ENCODE measurements at regions not wholly inside any gene's neighbourhood (a gene's known extent, or its start where the extent isn't known, plus 50 kb on each side); places are given as distances from the start of the nearest gene placed in this dataset.

DNA sequence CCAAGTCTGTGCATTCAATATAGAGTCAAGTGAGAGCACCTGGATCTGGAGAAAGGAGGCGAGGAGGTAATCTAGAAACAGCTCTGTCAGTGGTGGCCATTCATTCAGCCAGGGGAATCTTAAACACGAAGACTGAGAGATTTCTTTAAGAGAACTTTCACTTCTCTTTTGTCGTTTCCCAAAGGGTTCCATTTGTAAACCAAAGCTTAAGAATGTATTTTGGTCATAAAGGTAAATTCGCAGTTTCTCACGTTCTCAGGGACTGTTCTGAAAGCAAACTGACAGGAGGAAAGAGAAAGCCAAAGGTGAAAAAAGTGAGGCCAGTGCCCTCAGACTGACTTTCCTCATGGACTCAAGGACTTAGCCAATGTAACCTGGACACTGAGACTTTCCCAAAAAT is 513.5 kb downstream of the CMPK2 start:
- Histone ChIP-seq H3K27me3 (ENCODE audit: control insufficient read depth, insufficient read depth, low read length) (no peaks in the 10 kb centered on the region), H3K9ac (ENCODE audit: low read length) (no peak overlapping the region), H3K27ac (ENCODE audit: low read depth, low read length) (no peak overlapping the region), H3K9me3 (ENCODE audit: control insufficient read depth, insufficient read depth, low read depth, low read length) (no peaks in the 10 kb centered on the region), H3K4me1 (ENCODE audit: control insufficient read depth, insufficient read depth, low read length) (no peaks in the 10 kb centered on the region), H3K4me3 (ENCODE audit: low read depth, low read length) (no peak overlapping the region), H3K36me3 (ENCODE audit: control insufficient read depth, insufficient read depth, low read length) (no peaks in the 10 kb centered on the region)

DNA sequence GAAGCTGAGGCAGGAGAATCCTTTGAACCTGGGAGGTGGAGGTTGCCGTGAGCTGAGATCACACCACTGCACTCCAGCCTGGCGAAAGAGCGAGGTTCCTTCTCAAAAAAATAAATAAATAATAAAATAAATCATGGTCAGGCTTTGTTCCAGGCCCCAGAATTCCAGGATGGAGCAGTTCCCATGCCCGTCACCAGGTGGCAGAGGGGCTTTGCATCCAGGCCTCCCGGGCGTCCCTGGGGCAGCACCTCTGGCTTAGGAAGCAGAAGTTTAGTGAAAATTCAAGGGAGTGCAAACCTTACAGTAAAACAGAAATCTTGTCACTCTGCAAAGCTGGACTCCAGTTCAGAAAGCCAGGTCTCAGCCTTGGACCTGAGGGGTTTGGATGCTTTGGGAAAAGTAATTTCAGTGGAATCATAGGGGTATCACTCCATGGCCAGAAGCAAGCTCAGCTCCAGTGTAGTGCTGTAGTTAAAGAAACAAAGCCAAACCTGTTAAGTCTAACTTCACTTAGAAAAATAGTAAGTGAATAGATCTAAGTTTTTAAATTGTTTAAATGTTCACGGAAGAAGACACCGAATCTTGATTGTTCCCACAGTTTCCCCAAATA is 512.7 kb downstream of the CMPK2 start:
- Histone ChIP-seq H3K4me3 (ENCODE audit: low read depth, low read length) (no peak overlapping the region), H3K9me3 (ENCODE audit: control insufficient read depth, insufficient read depth, low read depth, low read length) (no peaks in the 10 kb centered on the region), H3K36me3 (ENCODE audit: control insufficient read depth, insufficient read depth, low read length) (no peaks in the 10 kb centered on the region), H3K27ac (ENCODE audit: low read depth, low read length) (no peak overlapping the region), H3K4me1 (ENCODE audit: control insufficient read depth, insufficient read depth, low read length) (no peaks in the 10 kb centered on the region), H3K27me3 (ENCODE audit: control insufficient read depth, insufficient read depth, low read length) (no peaks in the 10 kb centered on the region), H3K9ac (ENCODE audit: low read length) (no peak overlapping the region)

DNA sequence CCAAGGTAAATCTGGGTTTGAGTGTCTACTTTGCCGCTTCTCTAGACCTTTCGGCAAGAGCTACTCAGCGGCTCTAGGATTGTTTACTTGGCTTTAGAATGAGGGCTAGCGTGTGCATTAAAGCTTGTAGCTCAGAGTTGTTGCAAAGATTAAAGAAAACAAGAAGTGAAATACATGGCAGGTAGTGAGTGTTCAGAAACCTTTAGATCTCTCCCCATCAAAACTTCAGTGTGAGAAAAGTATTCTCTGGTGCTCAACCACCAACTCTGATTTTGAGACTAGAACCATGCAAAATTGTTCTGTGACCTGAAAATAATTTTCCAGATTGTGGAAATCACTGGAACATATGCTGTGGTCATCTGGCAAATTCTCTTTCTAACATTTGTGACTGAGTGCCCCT is 512.0 kb downstream of the CMPK2 start:
- Histone ChIP-seq H3K27me3 (ENCODE audit: control insufficient read depth, insufficient read depth, low read length) (no peaks in the 10 kb centered on the region), H3K36me3 (ENCODE audit: control insufficient read depth, insufficient read depth, low read length) (no peaks in the 10 kb centered on the region), H3K27ac (ENCODE audit: low read depth, low read length) (no peak overlapping the region), H3K4me1 (ENCODE audit: control insufficient read depth, insufficient read depth, low read length) (no peaks in the 10 kb centered on the region), H3K9me3 (ENCODE audit: control insufficient read depth, insufficient read depth, low read depth, low read length) (no peaks in the 10 kb centered on the region), H3K4me3 (ENCODE audit: low read depth, low read length) (no peak overlapping the region), H3K9ac (ENCODE audit: low read length) (no peak overlapping the region)

DNA sequence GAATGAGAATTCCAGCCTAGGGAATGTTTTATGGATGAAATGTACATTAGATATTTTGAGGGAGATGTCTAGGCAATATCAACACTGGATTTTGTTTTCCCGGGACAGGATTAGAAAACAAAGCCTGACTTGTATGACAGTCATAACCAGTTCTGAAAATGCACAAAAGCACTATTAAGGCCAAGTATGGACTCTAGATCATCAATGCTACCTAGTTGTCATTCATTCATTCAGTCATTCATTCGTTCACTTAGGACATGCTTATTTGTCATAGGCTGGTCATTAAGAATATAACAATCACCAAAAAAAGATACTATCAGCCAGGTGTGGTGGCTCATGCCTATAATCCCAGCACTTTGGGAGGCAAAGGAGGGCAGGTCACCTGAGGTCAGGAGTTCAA is 511.2 kb downstream of the CMPK2 start:
- Histone ChIP-seq H3K27ac (ENCODE audit: low read depth, low read length) (no peak overlapping the region), H3K4me3 (ENCODE audit: low read depth, low read length) (no peak overlapping the region), H3K27me3 (ENCODE audit: control insufficient read depth, insufficient read depth, low read length) (no peaks in the 10 kb centered on the region), H3K36me3 (ENCODE audit: control insufficient read depth, insufficient read depth, low read length) (no peaks in the 10 kb centered on the region), H3K4me1 (ENCODE audit: control insufficient read depth, insufficient read depth, low read length) (no peaks in the 10 kb centered on the region), H3K9me3 (ENCODE audit: control insufficient read depth, insufficient read depth, low read depth, low read length) (no peaks in the 10 kb centered on the region), H3K9ac (ENCODE audit: low read length) (no peak overlapping the region)

DNA sequence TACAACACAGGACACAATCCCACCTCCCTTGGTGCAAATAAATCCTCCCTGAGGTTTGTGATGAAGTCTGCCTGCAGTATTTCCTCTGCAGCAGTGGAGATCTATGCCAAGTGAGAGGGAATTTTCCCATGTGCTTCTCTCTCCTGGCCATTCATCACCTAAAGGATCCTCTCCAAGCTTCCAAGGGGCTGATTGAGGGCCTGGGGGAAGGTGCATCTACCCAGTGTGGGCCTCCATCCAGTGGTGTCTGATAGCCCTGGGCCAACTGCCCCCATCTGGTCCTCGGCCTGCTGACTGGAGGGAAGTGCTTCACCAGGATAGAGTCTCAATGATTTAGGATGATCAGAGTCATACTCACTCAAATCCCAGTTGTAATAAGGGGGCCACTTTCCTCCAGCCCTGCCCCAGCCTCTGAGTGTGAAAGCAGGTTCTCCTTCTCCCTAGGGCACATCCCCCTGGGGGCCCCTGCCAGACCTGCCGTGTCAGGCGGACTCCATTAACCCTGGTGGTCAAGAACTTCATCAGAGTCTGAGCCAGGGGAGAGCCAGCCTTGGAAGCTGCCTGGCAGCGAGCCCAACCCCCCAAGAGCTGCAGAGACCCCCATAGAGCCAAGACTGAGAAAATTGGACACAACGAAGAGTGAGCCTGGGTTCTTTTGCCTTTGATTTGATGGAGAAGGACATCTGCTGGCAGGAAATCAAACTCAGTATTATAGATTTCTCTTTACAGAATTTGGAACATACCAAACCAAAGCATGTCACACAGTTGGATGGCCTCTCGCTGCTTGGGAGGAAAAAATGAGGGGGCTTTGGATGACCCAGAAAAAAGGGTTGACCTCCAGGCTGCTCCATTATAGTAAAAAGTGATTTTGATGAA is 509.6 kb downstream of the CMPK2 start:
- H3K4me3 ChIP-seq (ENCODE audit: low read depth, low read length), result no peak overlapping the region
- H3K36me3 ChIP-seq (ENCODE audit: control insufficient read depth, insufficient read depth, low read length), result no peaks in the 10 kb centered on the region
- H3K27ac ChIP-seq (ENCODE audit: low read depth, low read length), result no peak overlapping the region
- H3K27me3 ChIP-seq (ENCODE audit: control insufficient read depth, insufficient read depth, low read length), result no peaks in the 10 kb centered on the region
- H3K9ac ChIP-seq (ENCODE audit: low read length), result no peak overlapping the region
- H3K9me3 ChIP-seq (ENCODE audit: control insufficient read depth, insufficient read depth, low read depth, low read length), result no peaks in the 10 kb centered on the region
- H3K4me1 ChIP-seq (ENCODE audit: control insufficient read depth, insufficient read depth, low read length), result no peaks in the 10 kb centered on the region

DNA sequence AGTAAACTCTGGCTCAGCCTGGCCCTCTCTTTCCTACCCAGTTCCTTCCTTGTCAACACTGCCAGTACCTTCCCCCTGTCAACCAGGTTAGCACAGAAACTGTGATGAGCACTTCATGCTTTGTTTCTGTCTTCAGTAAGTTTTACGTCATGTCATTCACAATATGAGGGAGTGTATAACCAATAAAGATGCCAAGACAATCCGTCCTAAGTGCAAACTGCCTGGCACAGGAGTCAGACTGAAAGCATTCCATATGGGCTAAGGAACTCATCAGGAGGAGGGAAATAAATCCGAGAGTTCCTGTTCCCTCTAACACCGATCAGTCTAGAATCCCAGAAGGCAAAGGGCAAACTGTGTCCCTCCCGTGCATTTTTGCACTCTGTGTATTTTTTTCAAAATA is 507.2 kb downstream of the CMPK2 start:
- Histone ChIP-seq H3K27ac (ENCODE audit: low read depth, low read length) (no peak overlapping the region), H3K36me3 (ENCODE audit: control insufficient read depth, insufficient read depth, low read length) (no peaks in the 10 kb centered on the region), H3K4me3 (ENCODE audit: low read depth, low read length) (no peak overlapping the region), H3K27me3 (ENCODE audit: control insufficient read depth, insufficient read depth, low read length) (no peaks in the 10 kb centered on the region), H3K9ac (ENCODE audit: low read length) (no peak overlapping the region), H3K4me1 (ENCODE audit: control insufficient read depth, insufficient read depth, low read length) (no peaks in the 10 kb centered on the region), H3K9me3 (ENCODE audit: control insufficient read depth, insufficient read depth, low read depth, low read length) (no peaks in the 10 kb centered on the region)

DNA sequence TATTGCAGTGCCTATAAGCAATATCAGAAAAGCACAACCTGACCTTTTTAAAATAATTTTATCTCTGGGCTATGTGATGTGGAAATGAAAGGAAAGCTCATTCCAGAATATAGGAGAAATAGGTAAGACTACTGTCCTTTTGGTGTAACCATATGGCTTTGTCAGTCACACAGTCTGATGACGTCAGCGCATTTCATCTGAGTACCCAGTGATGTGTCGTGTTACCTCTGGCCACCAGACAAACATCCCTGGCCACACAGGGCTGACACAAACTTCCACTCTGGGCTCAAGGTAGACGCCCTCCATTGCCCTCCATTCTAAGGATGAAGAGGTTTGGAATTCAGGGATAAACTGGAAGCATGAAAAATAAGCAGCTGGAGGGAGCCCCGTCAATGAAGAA is 506.7 kb downstream of the CMPK2 start:
- Histone ChIP-seq H3K4me3 (ENCODE audit: low read depth, low read length) (no peak overlapping the region), H3K9me3 (ENCODE audit: control insufficient read depth, insufficient read depth, low read depth, low read length) (no peaks in the 10 kb centered on the region), H3K36me3 (ENCODE audit: control insufficient read depth, insufficient read depth, low read length) (no peaks in the 10 kb centered on the region), H3K4me1 (ENCODE audit: control insufficient read depth, insufficient read depth, low read length) (no peaks in the 10 kb centered on the region), H3K9ac (ENCODE audit: low read length) (no peak overlapping the region), H3K27me3 (ENCODE audit: control insufficient read depth, insufficient read depth, low read length) (no peaks in the 10 kb centered on the region), H3K27ac (ENCODE audit: low read depth, low read length) (no peak overlapping the region)

DNA sequence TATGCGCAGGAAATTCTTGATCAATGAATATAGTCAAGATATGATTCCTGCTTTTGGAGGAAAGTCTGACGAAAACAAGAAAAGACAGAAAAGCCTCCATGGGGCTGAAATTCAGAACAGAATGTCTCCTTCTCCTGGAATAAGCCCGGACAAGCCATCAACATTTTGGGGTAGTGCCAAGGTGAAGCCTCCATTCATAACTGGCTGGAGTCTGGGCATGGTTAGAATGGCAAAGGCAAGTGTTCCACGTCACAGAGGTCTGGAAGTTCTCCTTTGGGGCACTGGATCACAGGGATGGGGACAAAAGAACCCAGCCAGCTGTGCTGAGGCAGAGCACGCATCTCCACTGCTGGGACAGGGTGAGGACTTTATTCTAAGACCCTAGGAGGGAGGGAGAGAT is 505.7 kb downstream of the CMPK2 start:
- H3K9ac ChIP-seq (ENCODE audit: low read length), result no peak overlapping the region
- H3K9me3 ChIP-seq (ENCODE audit: control insufficient read depth, insufficient read depth, low read depth, low read length), result no peaks in the 10 kb centered on the region
- no peaks in the 10 kb centered on the region for H3K27me3 ChIP-seq (ENCODE audit: control insufficient read depth, insufficient read depth, low read length)
- no peak overlapping the region for H3K27ac ChIP-seq (ENCODE audit: low read depth, low read length)
- H3K4me3 ChIP-seq (ENCODE audit: low read depth, low read length), result no peak overlapping the region
- H3K36me3 ChIP-seq (ENCODE audit: control insufficient read depth, insufficient read depth, low read length), result no peaks in the 10 kb centered on the region
- no peaks in the 10 kb centered on the region for H3K4me1 ChIP-seq (ENCODE audit: control insufficient read depth, insufficient read depth, low read length)

DNA sequence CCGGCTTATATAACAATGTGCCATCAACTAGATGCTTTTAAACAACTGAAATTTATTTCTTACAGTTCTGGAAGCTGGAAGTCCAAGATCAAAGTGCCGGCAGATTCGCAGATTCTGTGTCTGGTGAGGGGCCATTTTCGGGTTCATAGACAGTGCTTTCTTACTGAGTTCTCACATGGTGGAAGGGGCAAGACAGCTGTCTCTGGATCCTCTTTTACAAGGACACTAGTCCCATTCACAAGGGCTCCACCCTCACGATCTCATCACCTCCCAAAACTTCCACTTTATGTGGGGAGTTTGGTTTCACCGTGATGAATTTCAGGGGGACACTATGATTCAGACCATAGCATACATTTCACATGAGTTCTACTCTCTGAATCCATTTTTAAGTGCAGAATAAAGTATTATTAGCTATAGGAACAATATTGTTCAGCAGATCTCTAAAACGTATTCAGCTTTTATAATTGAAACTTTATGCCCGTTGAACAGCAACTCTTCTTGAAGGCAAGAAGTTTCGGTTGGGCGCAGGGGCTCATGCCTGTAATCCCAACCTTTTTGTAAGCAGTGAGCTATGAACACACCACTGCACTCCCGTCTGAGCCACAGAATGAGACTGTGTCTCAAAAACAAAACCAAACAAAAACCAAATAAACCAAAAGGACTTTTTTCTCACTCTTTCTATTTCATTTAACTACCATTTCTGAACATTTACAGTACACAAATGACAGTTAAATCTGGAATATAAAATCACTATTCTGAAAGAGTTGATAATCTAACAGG is 502.8 kb downstream of the CMPK2 start:
- no peaks in the 10 kb centered on the region for H3K27me3 ChIP-seq (ENCODE audit: control insufficient read depth, insufficient read depth, low read length)
- H3K4me1 ChIP-seq (ENCODE audit: control insufficient read depth, insufficient read depth, low read length), result no peaks in the 10 kb centered on the region
- H3K27ac ChIP-seq (ENCODE audit: low read depth, low read length), result no peak overlapping the region
- no peaks in the 10 kb centered on the region for H3K9me3 ChIP-seq (ENCODE audit: control insufficient read depth, insufficient read depth, low read depth, low read length)
- no peak overlapping the region for H3K4me3 ChIP-seq (ENCODE audit: low read depth, low read length)
- no peaks in the 10 kb centered on the region for H3K36me3 ChIP-seq (ENCODE audit: control insufficient read depth, insufficient read depth, low read length)
- H3K9ac ChIP-seq (ENCODE audit: low read length), result no peak overlapping the region

DNA sequence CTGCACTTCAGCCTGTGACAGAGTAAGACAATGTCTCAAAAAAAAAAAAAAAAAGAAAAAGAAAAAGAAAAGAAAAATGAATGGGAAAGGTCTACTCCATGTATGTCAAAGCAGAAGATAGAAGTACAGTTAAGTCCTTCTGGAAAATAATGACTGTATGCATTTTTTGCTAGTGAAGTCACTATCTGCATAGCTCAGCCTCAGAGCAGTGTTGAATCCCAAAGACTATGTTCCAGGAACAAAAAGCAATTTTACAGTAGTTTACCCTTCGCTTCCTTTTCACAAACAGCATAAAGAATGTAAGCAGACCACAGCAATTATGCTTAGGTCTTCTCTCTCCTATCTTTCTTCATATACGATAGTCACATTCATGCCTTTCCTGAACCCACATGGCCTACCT is 497.4 kb downstream of the CMPK2 start:
- Histone ChIP-seq H3K4me1 (ENCODE audit: control insufficient read depth, insufficient read depth, low read length) (no peaks in the 10 kb centered on the region), H3K27ac (ENCODE audit: low read depth, low read length) (no peak overlapping the region), H3K4me3 (ENCODE audit: low read depth, low read length) (no peak overlapping the region), H3K9ac (ENCODE audit: low read length) (no peak overlapping the region), H3K27me3 (ENCODE audit: control insufficient read depth, insufficient read depth, low read length) (no peaks in the 10 kb centered on the region), H3K36me3 (ENCODE audit: control insufficient read depth, insufficient read depth, low read length) (no peaks in the 10 kb centered on the region), H3K9me3 (ENCODE audit: control insufficient read depth, insufficient read depth, low read depth, low read length) (no peaks in the 10 kb centered on the region)

DNA sequence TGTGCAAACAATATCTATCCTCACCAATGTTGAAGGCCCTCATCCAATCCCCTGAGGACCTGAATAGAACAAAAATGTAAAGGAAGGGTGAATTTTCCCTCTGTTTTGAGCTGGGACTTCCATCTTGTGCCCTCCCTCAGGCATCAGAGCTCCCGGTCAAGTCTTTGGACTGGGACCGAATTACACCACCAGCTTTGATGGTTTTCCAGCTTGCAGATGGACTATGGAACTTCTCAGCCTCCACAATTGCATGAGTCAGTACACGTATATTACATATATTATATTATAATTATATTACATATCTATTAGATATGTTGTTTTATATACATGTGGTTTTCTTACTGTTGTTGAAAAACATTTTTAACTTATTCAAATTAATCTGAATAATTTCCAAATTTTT is 496.4 kb downstream of the CMPK2 start:
- Histone ChIP-seq H3K27ac (ENCODE audit: low read depth, low read length) (no peak overlapping the region), H3K9me3 (ENCODE audit: control insufficient read depth, insufficient read depth, low read depth, low read length) (no peaks in the 10 kb centered on the region), H3K27me3 (ENCODE audit: control insufficient read depth, insufficient read depth, low read length) (no peaks in the 10 kb centered on the region), H3K36me3 (ENCODE audit: control insufficient read depth, insufficient read depth, low read length) (no peaks in the 10 kb centered on the region), H3K4me1 (ENCODE audit: control insufficient read depth, insufficient read depth, low read length) (no peaks in the 10 kb centered on the region), H3K9ac (ENCODE audit: low read length) (no peak overlapping the region), H3K4me3 (ENCODE audit: low read depth, low read length) (no peak overlapping the region)
